ENCODE measurements at regions not wholly inside any gene's neighbourhood (a gene's known extent, or its start where the extent isn't known, plus 50 kb on each side); places are given as distances from the start of the nearest gene placed in this dataset.
"Not testable (repeated sequence)": the region's sequence is repeated elsewhere in the genome, so short reads cannot be mapped to it uniquely, and the experiment has no call there.

- no peak for DNase-seq (ENCODE audit: low spot score)
Measured at GRCh38 chr21:19523061-19523460, 1119.5 kb upstream of the TMPRSS15 start.

- DNase-seq (ENCODE audit: low spot score): no peak
Measured at GRCh38 chr21:19523746-19524145, 1120.2 kb upstream of the TMPRSS15 start.

- DNase-seq (ENCODE audit: low spot score): no peak
Measured at GRCh38 chr21:19529031-19529430, 1125.4 kb upstream of the TMPRSS15 start.

- no peak for DNase-seq (ENCODE audit: low spot score)
Measured at GRCh38 chr21:19535356-19535755, 1131.8 kb upstream of the TMPRSS15 start.

GRCh38 chr21:19537116-19537515 lies 1133.5 kb upstream of the TMPRSS15 start:
- no peak for DNase-seq (ENCODE audit: low spot score)

GRCh38 chr21:19540287-19540686 lies 1136.7 kb upstream of the TMPRSS15 start:
- no peak for DNase-seq (ENCODE audit: low spot score)

GRCh38 chr21:19541602-19542001 lies 1138.0 kb upstream of the TMPRSS15 start:
- DNase-seq (ENCODE audit: low spot score): no peak

GRCh38 chr21:19544493-19544892 lies 1140.9 kb upstream of the TMPRSS15 start:
- DNase-seq (ENCODE audit: low spot score): not testable (repeated sequence)

GRCh38 chr21:19547951-19548840 lies 1144.6 kb upstream of the TMPRSS15 start:
- no peak for DNase-seq (ENCODE audit: low spot score)

GRCh38 chr21:19553919-19554615 lies 1150.5 kb upstream of the TMPRSS15 start:
- DNase-seq (ENCODE audit: low spot score): no peak

GRCh38 chr21:19557046-19557445 lies 1153.5 kb upstream of the TMPRSS15 start:
- no peak for DNase-seq (ENCODE audit: low spot score)

GRCh38 chr21:19557488-19557887 lies 1153.9 kb upstream of the TMPRSS15 start:
- DNase-seq (ENCODE audit: low spot score): no peak

- DNase-seq (ENCODE audit: low spot score): no peak
Measured at GRCh38 chr21:19565587-19565986, 1162.0 kb upstream of the TMPRSS15 start.

GRCh38 chr21:19566975-19567374 lies 1163.4 kb upstream of the TMPRSS15 start:
- no peak for DNase-seq (ENCODE audit: low spot score)

GRCh38 chr21:19577381-19577780 lies 1173.8 kb upstream of the TMPRSS15 start:
- no peak for DNase-seq (ENCODE audit: low spot score)

GRCh38 chr21:19590044-19590443 lies 1186.5 kb upstream of the TMPRSS15 start:
- DNase-seq (ENCODE audit: low spot score): no peak

- DNase-seq (ENCODE audit: low spot score): no peak
Measured at GRCh38 chr21:19603011-19603593, 1199.5 kb upstream of the TMPRSS15 start.

- no peak for DNase-seq (ENCODE audit: low spot score)
Measured at GRCh38 chr21:19608101-19608621, 1204.6 kb upstream of the TMPRSS15 start.

- no peak for DNase-seq (ENCODE audit: low spot score)
Measured at GRCh38 chr21:19609611-19610010, 1206.0 kb upstream of the TMPRSS15 start.

GRCh38 chr21:19621837-19622496 lies 1218.4 kb upstream of the TMPRSS15 start:
- no peak for DNase-seq (ENCODE audit: low spot score)

- DNase-seq (ENCODE audit: low spot score): no peak
Measured at GRCh38 chr21:19640964-19641363, 1237.4 kb upstream of the TMPRSS15 start.

- no peak for DNase-seq (ENCODE audit: low spot score)
Measured at GRCh38 chr21:19648391-19648790, 1244.8 kb upstream of the TMPRSS15 start.

All from HuH-7.5 (cell line).